A549 (cell line): ENCODE measurements at regions not wholly inside any gene's neighbourhood (a gene's known extent, or its start where the extent isn't known, plus 50 kb on each side); places are given as distances from the start of the nearest gene placed in this dataset.

ENCODE experiments used
- CEBPB ChIP-seq, 2 experiments: fragments of >200 bp in 1 of 2; sonication (Bioruptor Twin) in 1 of 2; formaldehyde crosslinking in 1 of 2; IDR thresholded peaks; 2 replicates each; pipeline ENCODE4 v1.6.1; 2012 to 2016
- CTCF ChIP-seq: fragments of >200 bp; sonication (Bioruptor Twin); formaldehyde crosslinking; IDR thresholded peaks from 3 replicates; pipeline ENCODE4 v1.5.1; 2016
- FOSL2 ChIP-seq, 2 experiments: fragments of 450-650 bp in 1 of 2; fragments of >200 bp in 1 of 2; sonication (Bioruptor Twin) in 1 of 2; formaldehyde crosslinking; IDR thresholded peaks; 2 replicates each; pipeline versions ENCODE4 v1.5.0 to v1.6.1; 2016 to 2020; ENCODE audit warnings: mild to moderate bottlenecking in 1 of 2, moderate library complexity in 1 of 2
- HEYL ChIP-seq: fragments of 250-450 bp; sonication (Bioruptor Pico); IDR thresholded peaks from 2 replicates; pipeline ENCODE4 v1.8.0; 2021; ENCODE audit warnings: mild to moderate bottlenecking, moderate library complexity
- JUN ChIP-seq, 2 experiments: fragments of >200 bp; sonication (Bioruptor Twin); formaldehyde crosslinking; IDR thresholded peaks; 2 replicates in 1 of 2; 3 replicates in 1 of 2; pipeline ENCODE4 v1.6.1; 2016 to 2017
- POLR2A ChIP-seq: IDR thresholded peaks from 2 replicates; pipeline ENCODE4 v1.6.1; 2012; ENCODE audit warnings: mild to moderate bottlenecking, low read length
- POLR2AphosphoS2 ChIP-seq: conservative IDR thresholded peaks from 2 replicates; pipeline ENCODE4 v1.6.1; 2012; ENCODE audit warnings: low read length, improper control_type of control experiment, inconsistent platforms
- RCOR1 ChIP-seq: fragments of 150-350 bp; IDR thresholded peaks from 2 replicates; pipeline ENCODE4 v1.6.1; 2014; ENCODE audit warnings: antibody characterized with exemption, low read length, low read depth
- REST ChIP-seq: fragments of 200-600 bp; sonication (generic); IDR thresholded peaks from 2 replicates; pipeline ENCODE4 v1.6.1; 2016; ENCODE audit warnings: antibody characterized with exemption, mild to moderate bottlenecking, moderate library complexity
- RFX5 ChIP-seq: fragments of 450-650 bp; IDR thresholded peaks from 2 replicates; pipeline ENCODE4 v1.7.1; 2014; ENCODE audit warnings: antibody characterized with exemption, mild to moderate bottlenecking, moderate library complexity
- ZSCAN20 ChIP-seq: fragments of 250-450 bp; sonication (Bioruptor Pico); IDR thresholded peaks from 2 replicates; pipeline ENCODE4 v1.8.0; 2022; ENCODE audit warnings: mild to moderate bottlenecking, moderate library complexity

- TF ChIP-seq CEBPB (IDR thresholded peaks at IDR 0.05): no peak
- TF ChIP-seq CTCF: no peak
- TF ChIP-seq FOSL2 (IDR thresholded peaks at IDR 0.05): no peak
- no peak for TF ChIP-seq FOSL2 (CRISPR knock-in tag; IDR thresholded peaks at IDR 0.05)
- no peak for TF ChIP-seq ZSCAN20 (CRISPR knock-in tag)
- no peak for TF ChIP-seq POLR2A
- no peak for TF ChIP-seq POLR2AphosphoS2
- no peak for TF ChIP-seq RFX5
- TF ChIP-seq REST: no peak
- no peak for TF ChIP-seq JUN (IDR thresholded peaks at IDR 0.05)
- no peak for TF ChIP-seq HEYL (CRISPR knock-in tag)
- TF ChIP-seq RCOR1: no peak
Observed at GRCh38 chr12:91974541-91975085, 171.0 kb downstream of the BTG1 start.
